HG02642 (cell line): ENCODE measurements at regions not wholly inside any gene's neighbourhood (a gene's known extent, or its start where the extent isn't known, plus 50 kb on each side); places are given as distances from the start of the nearest gene placed in this dataset.

ENCODE experiments used
- ATAC-seq: cut with Tn5 transposase; IDR thresholded peaks from one replicate; pipeline ENCODE4 v1.9.1; 2021; ENCODE audit warnings: mild to moderate bottlenecking; ENCODE audit not compliant: unreplicated experiment, poor library complexity

DNA sequence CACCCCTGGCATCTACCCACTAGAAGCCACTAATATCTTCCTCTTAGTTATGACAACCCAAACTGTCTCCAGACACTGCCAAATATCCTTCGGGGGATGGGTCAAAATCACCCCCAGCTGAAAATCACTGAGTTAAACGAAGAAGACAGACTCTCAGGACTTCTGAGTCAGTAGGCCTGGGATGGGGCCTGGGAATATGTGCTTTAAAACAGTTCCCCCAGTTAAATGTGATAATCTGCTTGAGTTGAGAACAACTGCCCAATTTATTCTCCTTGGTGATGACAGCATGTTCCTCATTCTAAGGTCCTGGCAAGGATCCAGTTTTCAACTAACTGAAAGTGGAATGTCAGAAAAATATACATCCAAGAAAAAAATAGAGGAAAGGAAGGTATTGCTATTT lies 52.4 kb downstream of the CBLL2 start:
- ATAC-seq = no peak

GRCh38 chrX:22329783-22330182 lies 57.1 kb downstream of the CBLL2 start:
- no peak for ATAC-seq

DNA sequence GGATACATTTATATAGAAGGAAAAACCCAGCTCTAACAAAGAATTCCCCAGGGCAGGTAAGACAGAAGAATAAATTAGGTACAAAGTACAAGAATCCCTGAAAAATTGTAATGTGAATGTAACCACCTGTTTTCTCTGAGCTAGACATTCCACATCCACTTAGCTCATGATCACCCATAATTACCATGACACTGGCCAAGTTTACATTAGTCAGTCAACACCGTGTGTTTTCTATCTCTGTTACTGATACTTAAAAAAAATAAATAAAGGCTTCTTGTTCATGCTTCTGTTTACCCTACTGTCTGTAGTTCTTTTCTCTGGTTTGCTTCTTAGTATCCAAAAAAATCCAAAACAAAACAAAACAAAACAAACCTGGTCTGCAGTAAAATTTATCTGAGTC lies 66.0 kb downstream of the CBLL2 start:
- no peak for ATAC-seq

DNA sequence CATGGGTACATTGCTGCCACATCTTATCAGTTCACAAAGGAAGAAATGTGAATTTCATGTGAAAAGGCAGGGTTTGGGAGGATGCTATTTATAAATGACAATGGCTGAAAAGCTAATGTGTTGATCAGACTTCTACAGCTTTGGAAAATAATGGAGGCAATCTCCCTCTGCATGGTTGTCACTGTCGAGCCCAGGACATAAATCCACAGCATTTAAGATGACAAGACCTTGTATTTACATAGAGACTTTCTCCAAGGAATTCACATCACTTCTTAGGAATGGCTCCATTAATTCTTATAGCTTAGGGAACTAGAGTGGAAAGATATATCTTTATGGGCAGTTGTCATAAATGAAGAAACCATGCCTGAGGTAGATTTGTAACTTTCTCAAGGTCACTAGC lies 66.7 kb downstream of the CBLL2 start:
- no peak for ATAC-seq

DNA sequence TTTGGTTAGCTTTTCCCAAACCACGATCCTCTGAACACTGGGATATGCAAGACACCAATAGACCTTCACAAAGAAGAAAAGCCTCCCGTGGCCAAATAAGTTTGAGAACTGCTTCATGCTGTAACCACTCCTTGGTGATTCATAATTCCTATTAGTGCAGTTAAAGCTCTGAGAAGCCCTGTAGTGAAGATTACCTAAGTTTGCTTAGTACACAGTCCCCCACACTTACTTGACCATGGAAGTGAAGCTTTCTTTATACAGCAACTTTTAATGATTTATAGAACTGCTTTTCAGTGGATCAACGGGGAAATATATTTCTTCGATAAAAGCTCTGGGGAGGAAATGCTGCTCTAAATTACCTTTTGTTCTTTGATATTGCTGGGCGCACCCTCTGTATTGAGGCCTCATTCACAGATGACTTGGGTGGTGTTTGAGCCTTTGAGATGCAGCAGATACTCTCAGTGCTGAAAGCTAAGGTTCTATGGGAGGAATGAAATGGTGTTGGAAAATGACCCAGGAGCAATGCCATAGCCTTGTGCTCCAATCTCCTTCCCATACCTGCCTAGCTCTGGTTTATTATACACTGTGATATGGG lies 67.4 kb downstream of the CBLL2 start:
- no peak for ATAC-seq

DNA sequence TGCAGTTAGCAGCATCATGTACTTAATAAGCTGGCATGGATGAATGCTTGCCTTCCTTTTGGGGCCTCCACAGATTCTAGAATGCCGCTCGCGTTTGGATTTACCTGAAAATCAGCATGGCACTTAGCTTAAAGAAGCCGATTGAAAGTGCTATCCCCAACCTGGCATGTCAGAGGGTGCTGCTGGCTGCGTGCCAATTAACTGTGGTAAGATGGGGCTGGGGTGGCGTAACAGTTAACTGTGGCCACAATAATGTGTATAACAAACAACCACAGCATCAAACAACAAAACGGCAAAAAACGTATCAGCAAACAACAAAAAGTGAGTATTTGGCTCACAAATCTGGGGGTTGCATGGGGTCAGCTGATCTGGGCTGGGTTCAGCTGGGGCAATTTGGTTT lies 70.5 kb downstream of the CBLL2 start:
- ATAC-seq = no peak

DNA sequence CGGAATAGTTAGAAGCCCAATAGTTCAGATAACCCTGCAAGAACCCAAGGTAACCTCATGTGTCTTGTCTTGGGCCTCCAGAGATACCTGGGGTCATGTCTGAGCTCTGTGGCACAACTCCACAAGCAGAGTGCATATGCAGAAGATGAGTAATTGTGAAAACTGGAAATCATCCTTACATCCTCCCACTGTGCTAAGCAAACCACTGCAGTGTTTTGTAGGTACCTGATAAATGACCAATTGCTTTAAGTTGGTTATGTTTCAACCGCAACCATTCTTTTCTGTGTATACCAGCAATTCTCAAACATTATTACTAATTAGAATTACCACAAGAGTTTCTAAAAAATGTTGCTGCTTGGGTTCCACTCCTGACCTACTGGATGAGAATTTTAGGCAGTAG lies 73.2 kb downstream of the CBLL2 start:
- ATAC-seq = no peak

DNA sequence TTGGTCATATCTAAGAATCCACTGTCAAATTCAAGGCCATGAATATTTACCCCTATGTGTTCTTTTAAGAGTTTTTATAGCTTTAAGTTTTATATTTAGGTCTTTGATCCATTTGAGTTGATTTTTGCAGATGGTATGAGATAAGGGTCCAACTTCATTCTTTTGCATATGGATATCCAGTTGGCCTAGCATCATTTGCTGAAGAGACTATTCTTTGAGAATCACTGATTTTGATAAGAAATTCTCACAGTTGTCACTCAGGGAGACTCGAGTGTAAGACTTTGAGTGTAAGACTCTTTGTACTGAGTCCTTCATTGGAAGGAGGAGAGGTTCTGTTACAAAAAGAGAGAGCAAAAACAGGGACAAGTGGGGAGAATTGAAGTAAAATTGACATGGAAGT lies 74.8 kb downstream of the CBLL2 start:
- no peak for ATAC-seq

- no peak for ATAC-seq
Observed at GRCh38 chrX:22349116-22349515, 76.4 kb downstream of the CBLL2 start.

- no peak for ATAC-seq
Observed at GRCh38 chrX:22351076-22351475, 78.4 kb downstream of the CBLL2 start.

DNA sequence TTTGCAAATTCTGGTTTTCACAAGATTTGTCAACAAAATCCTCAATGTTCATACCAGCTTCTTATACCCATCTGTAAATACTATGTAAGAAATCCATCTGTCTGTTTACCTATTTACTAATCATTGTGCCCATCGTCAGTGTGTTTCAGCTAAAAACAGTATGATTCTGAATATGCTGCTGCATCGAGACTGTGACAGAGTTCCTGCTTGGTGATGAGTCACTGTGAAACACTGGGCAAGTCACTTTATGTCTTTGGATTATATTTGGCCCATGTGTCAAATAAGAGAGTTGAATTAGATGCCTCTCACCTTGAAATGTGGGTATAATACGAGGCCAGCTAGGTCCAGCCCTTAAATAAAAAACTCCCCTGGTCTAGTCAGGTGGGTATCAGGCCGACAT lies 79.3 kb downstream of the CBLL2 start:
- no peak for ATAC-seq

GRCh38 chrX:22357621-22358020 lies 84.9 kb downstream of the CBLL2 start:
- no peak for ATAC-seq

DNA sequence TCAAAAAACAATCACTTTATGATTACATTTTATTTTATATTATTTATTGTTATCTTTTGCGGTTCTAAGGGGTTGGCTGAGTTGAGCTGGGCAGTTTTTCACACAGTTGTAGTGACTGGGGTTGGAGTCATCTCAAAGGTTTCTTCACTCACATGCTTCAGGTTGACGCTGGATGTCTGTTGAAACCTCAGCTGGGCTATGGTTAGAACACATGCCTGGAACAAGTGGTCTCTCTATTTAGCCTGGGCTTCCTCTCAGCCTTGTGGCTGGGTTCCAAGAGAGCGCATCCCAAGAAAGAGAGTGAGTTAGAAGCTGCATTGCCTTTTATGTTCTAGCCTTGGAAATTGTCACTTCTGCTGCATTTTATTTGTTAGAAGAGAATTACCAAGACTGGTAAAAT lies 87.4 kb downstream of the CBLL2 start:
- ATAC-seq = no peak

GRCh38 chrX:22365460-22365859 lies 92.7 kb downstream of the CBLL2 start:
- no peak for ATAC-seq

- ATAC-seq = no peak
Observed at GRCh38 chrX:22366166-22366702, 93.5 kb downstream of the CBLL2 start.

- ATAC-seq = no peak
Observed at GRCh38 chrX:22366906-22367305, 94.2 kb downstream of the CBLL2 start.

DNA sequence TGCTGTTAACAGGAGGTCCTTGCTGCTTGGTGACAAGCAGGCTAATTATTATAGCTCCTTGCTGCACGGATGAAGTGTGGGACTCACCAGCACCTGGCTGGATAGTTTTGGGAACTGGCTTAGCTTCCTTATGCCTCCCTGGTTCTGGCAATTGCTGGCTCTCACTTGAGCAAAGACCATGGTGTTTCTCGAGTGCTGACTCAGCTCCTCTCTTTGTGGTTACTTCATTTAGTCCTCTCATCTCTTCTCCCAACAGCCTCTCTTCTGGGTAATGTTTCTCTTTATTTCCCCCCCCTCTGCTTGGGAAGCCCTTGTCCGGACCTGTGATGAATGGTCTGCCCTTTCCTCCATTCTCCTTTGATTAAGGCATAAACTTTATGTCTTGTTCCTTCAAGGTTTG lies 100.4 kb downstream of the CBLL2 start:
- no peak for ATAC-seq

DNA sequence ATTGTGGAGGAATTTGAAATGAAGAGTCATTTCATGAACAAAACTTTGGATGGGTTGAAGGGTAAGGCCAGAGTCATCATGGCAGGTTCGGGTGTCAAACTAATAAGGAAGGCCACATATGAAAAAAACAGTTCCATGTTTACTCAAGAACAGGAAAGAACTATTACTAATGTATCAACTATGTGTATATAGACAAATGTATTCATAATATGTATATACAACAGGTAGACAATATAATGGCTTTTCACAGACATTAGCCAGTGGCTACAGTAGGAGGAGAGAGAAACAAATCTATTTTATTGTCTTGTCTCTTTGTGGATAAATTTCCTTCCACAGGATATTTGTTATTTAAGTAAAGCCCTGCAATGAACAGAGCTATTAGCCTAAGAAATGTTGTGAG lies 101.1 kb downstream of the CBLL2 start:
- ATAC-seq = no peak

DNA sequence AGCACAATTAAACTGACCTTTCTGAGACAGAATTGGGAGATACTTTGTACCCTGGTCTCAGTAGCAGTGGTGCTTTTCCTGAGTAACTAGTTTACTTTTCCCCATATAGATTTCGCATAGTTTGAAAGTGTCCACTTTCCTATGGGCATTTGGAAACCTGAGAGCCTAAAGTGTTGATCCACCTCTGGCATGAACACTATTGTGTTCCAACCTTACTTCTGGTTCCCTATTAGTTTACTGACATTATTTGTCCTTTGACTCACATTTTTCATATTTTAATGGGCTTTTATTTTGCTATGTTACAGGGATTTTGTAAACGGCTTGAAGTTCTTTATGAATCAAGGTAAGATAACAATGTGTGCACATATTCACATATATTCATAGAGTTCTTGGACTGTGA lies 103.7 kb downstream of the CBLL2 start:
- no peak for ATAC-seq

- no peak for ATAC-seq
Observed at GRCh38 chrX:22378296-22378695, 105.6 kb downstream of the CBLL2 start.

DNA sequence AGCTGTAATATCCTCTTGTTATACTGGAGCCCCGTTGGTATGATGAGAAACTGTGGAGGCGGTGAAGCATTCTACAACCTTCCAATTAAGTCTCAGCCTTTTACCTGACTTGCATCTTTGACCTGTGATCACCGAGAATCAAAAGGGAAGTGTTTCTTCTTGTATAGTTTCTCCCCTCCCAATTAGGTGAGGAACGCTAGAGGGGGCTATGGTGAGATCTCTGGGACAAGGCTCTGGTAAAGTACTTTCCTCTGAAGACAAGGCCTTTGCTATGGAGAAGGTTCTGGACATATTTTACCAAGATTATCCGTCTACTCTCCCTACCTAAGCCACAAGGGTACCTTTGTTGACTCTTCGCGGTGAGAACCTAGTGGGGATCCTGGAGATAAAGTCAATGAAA lies 111.3 kb downstream of the CBLL2 start:
- no peak for ATAC-seq

GRCh38 chrX:22389556-22390179 lies 117.0 kb downstream of the CBLL2 start:
- ATAC-seq = no peak
